Esophagus squamous epithelium (tissue), 4 donors: ENCODE measurements at regions not wholly inside any gene's neighbourhood (a gene's known extent, or its start where the extent isn't known, plus 50 kb on each side); places are given as distances from the start of the nearest gene placed in this dataset.

Source experiments
- CTCF ChIP-seq, 6 experiments: fragments of 450-650 bp in 4 of 6; fragments of 200-600 bp in 2 of 6; sonication (generic) in 2 of 6; IDR thresholded peaks; one replicate each; pipeline ENCODE4 v1.5.1; 2016 to 2019; ENCODE audit warnings: antibody characterized with exemption in 6 of 6, mild to moderate bottlenecking in 4 of 6, moderate library complexity in 4 of 6
- POLR2A ChIP-seq, 4 donors: fragments of 450-650 bp; IDR thresholded peaks; one replicate each; pipeline ENCODE4 v1.6.1; 2017; ENCODE audit warnings: antibody characterized with exemption in 4 of 4, mild to moderate bottlenecking in 4 of 4, moderate library complexity in 3 of 4

GRCh38 chr21:37993071-37993470 lies 76.8 kb upstream of the KCNJ6 start:
- TF ChIP-seq CTCF (IDR thresholded peaks at IDR 0.05) (no peak), POLR2A (IDR thresholded peaks at IDR 0.05) (no peak)
